Upper lobe of left lung (tissue), 6 donors: ENCODE measurements at regions not wholly inside any gene's neighbourhood (a gene's known extent, or its start where the extent isn't known, plus 50 kb on each side); places are given as distances from the start of the nearest gene placed in this dataset.

Experiments used
- ATAC-seq, 2 donors: fragments of 200-7000 bp; cut with Tn5 transposase; one replicate each; pipeline ENCODE4 v1.9.1; 2022; ENCODE audit warnings: mild to moderate bottlenecking in 2 of 2, moderate library complexity in 2 of 2; ENCODE audit not compliant: low FRiP score in 2 of 2
- DNase-seq, 2 donors: peaks; one replicate each; pipeline ENCODE4 v3.0.0-alpha.2; 2019 to 2020
- H3K27ac ChIP-seq, 4 donors: fragments of 200-600 bp; sonication (generic); one replicate each; pipeline ENCODE4 v1.5.1; 2016 to 2019
- H3K27me3 ChIP-seq, 4 donors: fragments of 200-600 bp; sonication (generic); one replicate each; pipeline ENCODE4 v1.5.1; 2017 to 2019
- H3K36me3 ChIP-seq, 4 donors: fragments of 200-600 bp; sonication (generic); one replicate each; pipeline ENCODE4 v1.5.1; 2016 to 2019
- H3K4me1 ChIP-seq, 4 donors: fragments of 200-600 bp; sonication (generic); one replicate each; pipeline ENCODE4 v1.5.1; 2018 to 2019
- H3K4me3 ChIP-seq, 4 donors: fragments of 200-600 bp; sonication (generic); one replicate each; pipeline ENCODE4 v1.5.1; 2017 to 2019; ENCODE audit warnings: mild to moderate bottlenecking in 2 of 4, moderate library complexity in 1 of 4
- H3K9me3 ChIP-seq, 4 donors: fragments of 200-600 bp; sonication (generic); one replicate each; pipeline ENCODE4 v1.5.1; 2018 to 2019
- EP300 ChIP-seq, 4 donors: sonication (generic); formaldehyde crosslinking; IDR thresholded peaks; one replicate each; pipeline ENCODE4 v1.5.1; 2017; ENCODE audit warnings: antibody characterized with exemption in 4 of 4, control low read depth in 2 of 4
- POLR2A ChIP-seq, 4 donors: fragments of 450-650 bp; IDR thresholded peaks; one replicate each; pipeline ENCODE4 v1.5.1; 2016 to 2017; ENCODE audit warnings: antibody characterized with exemption in 4 of 4, mild to moderate bottlenecking in 2 of 4
- POLR2AphosphoS5 ChIP-seq, 2 donors: sonication (generic); formaldehyde crosslinking; IDR thresholded peaks; one replicate each; pipeline ENCODE4 v1.5.1; 2017; ENCODE audit warnings: antibody characterized with exemption in 2 of 2
- WGBS, 2 donors: methylation state at CpG; one replicate each; pipeline ENCODE4 v1.1.5; 2017 to 2018; 5-methylcytosine and 5-hydroxymethylcytosine counted together
- TF ChIP-seq, protein P1 (sequence below), 6 experiments: fragments of 450-650 bp in 4 of 6; fragments of 200-600 bp in 2 of 6; sonication (generic) in 2 of 6; IDR thresholded peaks; one replicate each; pipeline ENCODE4 v1.5.1; 2016 to 2019; ENCODE audit warnings: antibody characterized with exemption in 6 of 6
- donor health status: DM: no; HTN: no; CAD: no; lungs with moderate emphysema.
- donor health status: DM: no; HTN: yes; CAD: no; lungs with severe emphysema.

DNA sequence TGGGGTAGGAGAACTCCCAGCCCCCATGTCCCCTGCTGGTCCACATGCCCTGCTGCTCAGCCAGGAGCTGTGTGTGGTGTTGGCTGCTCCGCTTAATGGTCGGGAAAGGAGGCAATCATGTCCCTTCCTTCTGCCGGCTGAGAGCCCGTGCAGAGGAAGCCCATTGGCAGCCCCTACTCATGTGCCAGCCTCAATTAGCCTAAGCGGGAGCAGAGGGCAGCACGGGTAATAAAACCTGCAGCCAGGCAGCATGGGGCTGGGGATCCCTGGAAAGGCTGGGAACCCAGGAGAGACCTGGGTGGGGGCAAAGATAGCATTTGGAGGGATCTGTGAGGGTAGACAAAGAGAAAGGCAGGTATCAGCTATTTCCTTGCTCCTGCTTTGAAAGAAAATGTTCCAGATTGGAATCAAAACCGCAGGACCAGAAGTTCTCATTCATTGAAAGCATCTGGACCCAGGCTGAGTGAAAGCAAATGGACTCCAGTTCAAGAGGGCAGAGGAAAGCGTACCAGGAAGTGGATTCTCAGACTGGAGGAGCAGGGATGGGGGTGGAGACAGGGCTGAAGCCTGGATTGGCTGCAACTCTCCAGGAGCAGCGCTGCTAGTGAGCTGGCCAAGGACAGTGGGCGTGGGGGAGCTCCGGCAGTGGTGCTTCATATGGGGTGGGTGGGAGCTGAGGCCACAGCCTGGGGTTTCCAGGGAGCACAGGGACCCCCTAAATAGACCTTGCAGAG, 103.4 kb upstream of the NECTIN1 start:
- H3K4me3 ChIP-seq: no peak overlapping the region
- 43 to 50% methylated on average over 5 to 11 of the region's 11 CpGs for WGBS, 2 donors

DNA sequence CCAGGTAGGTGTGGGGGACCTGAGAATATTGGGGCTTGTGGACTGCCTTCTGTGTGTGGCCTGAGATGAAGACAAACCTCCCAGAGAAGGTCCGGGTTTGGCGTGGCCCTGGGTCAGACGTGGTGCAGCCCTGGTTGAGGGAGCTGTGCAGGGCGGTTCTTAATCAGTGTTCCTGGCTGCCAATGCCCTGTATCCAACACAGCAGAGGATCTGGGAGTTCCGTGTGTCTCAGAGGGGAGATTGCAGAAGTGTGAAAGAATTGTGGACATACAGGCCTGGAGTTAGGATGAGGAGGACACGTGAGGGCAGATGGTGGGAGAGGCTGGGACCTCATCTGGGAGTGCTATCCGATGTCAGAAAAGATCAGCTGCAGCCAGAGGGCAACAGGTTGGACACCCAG, 102.0 kb upstream of the NECTIN1 start:
- no peak for DNase-seq
- H3K27me3 ChIP-seq: no peaks in the 10 kb centered on the region
- TF ChIP-seq POLR2AphosphoS5 (IDR thresholded peaks at IDR 0.05): no peak
- no peak for TF ChIP-seq POLR2A (IDR thresholded peaks at IDR 0.05)
- TF ChIP-seq, protein P1, sequence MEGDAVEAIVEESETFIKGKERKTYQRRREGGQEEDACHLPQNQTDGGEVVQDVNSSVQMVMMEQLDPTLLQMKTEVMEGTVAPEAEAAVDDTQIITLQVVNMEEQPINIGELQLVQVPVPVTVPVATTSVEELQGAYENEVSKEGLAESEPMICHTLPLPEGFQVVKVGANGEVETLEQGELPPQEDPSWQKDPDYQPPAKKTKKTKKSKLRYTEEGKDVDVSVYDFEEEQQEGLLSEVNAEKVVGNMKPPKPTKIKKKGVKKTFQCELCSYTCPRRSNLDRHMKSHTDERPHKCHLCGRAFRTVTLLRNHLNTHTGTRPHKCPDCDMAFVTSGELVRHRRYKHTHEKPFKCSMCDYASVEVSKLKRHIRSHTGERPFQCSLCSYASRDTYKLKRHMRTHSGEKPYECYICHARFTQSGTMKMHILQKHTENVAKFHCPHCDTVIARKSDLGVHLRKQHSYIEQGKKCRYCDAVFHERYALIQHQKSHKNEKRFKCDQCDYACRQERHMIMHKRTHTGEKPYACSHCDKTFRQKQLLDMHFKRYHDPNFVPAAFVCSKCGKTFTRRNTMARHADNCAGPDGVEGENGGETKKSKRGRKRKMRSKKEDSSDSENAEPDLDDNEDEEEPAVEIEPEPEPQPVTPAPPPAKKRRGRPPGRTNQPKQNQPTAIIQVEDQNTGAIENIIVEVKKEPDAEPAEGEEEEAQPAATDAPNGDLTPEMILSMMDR (IDR thresholded peaks at IDR 0.05): no peak
- TF ChIP-seq EP300 (IDR thresholded peaks at IDR 0.05): no peak
- no peaks in the 10 kb centered on the region for H3K4me1 ChIP-seq
- no peak overlapping the region for H3K27ac ChIP-seq
- ATAC-seq: no peak
- no peak overlapping the region for H3K4me3 ChIP-seq
- 72 to 76% methylated on average over 7 of the region's 7 CpGs for WGBS, 2 donors
- peaks cover 0 to 4% (median 0%) of the 10 kb centered on the region in 4 donors for H3K9me3 ChIP-seq
- H3K36me3 ChIP-seq: no peaks in the 10 kb centered on the region

More for the DNA sequence above, 103.4 kb upstream of the NECTIN1 start:
- TF ChIP-seq EP300 (IDR thresholded peaks at IDR 0.05) (no peak), POLR2AphosphoS5 (IDR thresholded peaks at IDR 0.05) (no peak), POLR2A (IDR thresholded peaks at IDR 0.05) (no peak)
- TF ChIP-seq, protein P1 (IDR thresholded peaks at IDR 0.05): no peak
- DNase-seq (peak in 1 of 2 donors; percentile 41), ATAC-seq (peak in 1 of 2 donors; percentile 19)
- Histone ChIP-seq H3K27me3 (no peaks in the 10 kb centered on the region), H3K9me3 (no peaks in the 10 kb centered on the region), H3K27ac (no peak overlapping the region), H3K4me1 (no peaks in the 10 kb centered on the region), H3K36me3 (no peaks in the 10 kb centered on the region)

DNA sequence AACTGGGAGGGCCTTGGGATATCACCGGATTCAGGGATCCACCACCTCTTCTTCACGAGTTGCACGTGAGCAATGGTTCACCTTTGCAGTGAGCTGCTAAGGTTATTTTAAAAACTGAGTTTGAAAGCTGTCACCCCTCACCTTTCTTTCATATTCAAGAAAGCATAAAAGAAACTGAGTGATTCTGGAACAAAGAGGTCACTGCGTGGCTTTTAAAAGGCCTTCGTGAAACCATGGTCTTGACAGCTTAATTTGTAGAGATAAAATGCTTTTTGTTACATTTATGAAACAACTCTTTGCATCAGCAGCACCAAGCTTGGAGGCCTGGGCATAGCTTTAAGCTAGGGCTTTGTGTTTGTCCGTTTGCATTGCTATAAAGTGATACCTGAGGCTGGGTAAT, 101.4 kb upstream of the NECTIN1 start:
- Histone ChIP-seq H3K9me3 (peaks cover 0 to 6% (median 0%) of the 10 kb centered on the region in 4 donors), H3K27me3 (no peaks in the 10 kb centered on the region), H3K4me3 (no peak overlapping the region), H3K27ac (no peak overlapping the region), H3K36me3 (no peaks in the 10 kb centered on the region), H3K4me1 (no peaks in the 10 kb centered on the region)
- 88 to 90% methylated on average over 6 of the region's 6 CpGs for WGBS, 2 donors
- no peak for ATAC-seq
- no peak for DNase-seq
- no peak for TF ChIP-seq POLR2A (IDR thresholded peaks at IDR 0.05)
- no peak for TF ChIP-seq EP300 (IDR thresholded peaks at IDR 0.05)
- TF ChIP-seq, protein P1 (IDR thresholded peaks at IDR 0.05): no peak

DNA sequence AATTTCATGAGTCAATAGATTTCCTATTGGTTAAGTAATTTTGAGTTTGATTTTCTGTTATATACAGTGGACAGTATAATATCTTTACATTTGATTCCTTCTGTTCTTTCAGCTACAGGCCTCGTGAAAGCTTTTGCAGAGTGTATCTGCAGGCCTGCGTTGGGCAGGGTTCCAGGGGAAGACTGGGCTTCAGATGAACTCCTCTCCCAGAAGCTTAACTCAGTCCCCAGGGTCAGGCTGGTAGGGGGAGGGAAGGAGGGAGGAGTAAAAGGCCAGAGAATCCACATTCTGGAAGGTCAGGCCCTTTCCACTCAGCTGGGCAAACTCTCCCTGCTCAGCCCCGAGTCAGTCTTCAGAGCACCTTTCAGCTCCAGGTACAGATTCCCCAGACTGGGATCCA, 100.4 kb upstream of the NECTIN1 start:
- TF ChIP-seq, protein P1 (IDR thresholded peaks at IDR 0.05): no peak
- TF ChIP-seq POLR2A (IDR thresholded peaks at IDR 0.05) (no peak), EP300 (IDR thresholded peaks at IDR 0.05) (no peak), POLR2AphosphoS5 (IDR thresholded peaks at IDR 0.05) (no peak)
- no peak for DNase-seq
- Histone ChIP-seq H3K4me1 (no peaks in the 10 kb centered on the region), H3K4me3 (no peak overlapping the region), H3K27ac (no peak overlapping the region), H3K27me3 (no peaks in the 10 kb centered on the region), H3K36me3 (no peaks in the 10 kb centered on the region), H3K9me3 (peaks cover 0 to 6% (median 0%) of the 10 kb centered on the region in 4 donors)
- 62 to 71% methylated on average over 3 of the region's 3 CpGs for WGBS, 2 donors
- ATAC-seq: no peak

DNA sequence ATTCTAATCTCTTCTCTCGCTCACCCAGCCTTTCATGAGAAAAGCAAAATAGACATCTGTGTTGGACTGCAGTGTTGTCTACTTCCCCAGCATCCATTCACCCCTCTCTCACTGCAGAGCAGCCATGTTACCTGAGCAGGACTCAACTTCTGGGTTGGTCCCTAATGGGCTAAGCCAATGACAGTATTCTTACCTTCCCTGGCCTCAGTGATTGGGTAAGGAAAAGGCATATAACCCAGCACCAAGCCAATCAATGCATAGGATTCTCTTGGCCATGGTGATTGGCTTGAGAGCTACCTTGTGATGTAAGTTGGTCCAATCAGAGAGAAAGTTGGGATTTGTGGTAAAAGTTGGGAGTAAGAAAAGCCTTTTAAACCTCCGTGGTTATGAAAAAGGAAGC, 99.8 kb upstream of the NECTIN1 start:
- Histone ChIP-seq H3K4me3 (no peak overlapping the region), H3K4me1 (no peaks in the 10 kb centered on the region), H3K27me3 (no peaks in the 10 kb centered on the region), H3K9me3 (peaks cover 0 to 6% (median 0%) of the 10 kb centered on the region in 4 donors), H3K27ac (no peak overlapping the region), H3K36me3 (no peaks in the 10 kb centered on the region)
- TF ChIP-seq POLR2A (IDR thresholded peaks at IDR 0.05) (no peak), POLR2AphosphoS5 (IDR thresholded peaks at IDR 0.05) (no peak)
- ATAC-seq (no peak), DNase-seq (no peak)
- WGBS, 2 donors: 62 to 78% methylated on average over 2 of the region's 2 CpGs
